Uterus (tissue), 3 donors: ENCODE measurements at regions not wholly inside any gene's neighbourhood (a gene's known extent, or its start where the extent isn't known, plus 50 kb on each side); places are given as distances from the start of the nearest gene placed in this dataset.
"Not testable (repeated sequence)": the region's sequence is repeated elsewhere in the genome, so short reads cannot be mapped to it uniquely, and the experiment has no call there.

ENCODE experiments used
- DNase-seq, 2 donors: peaks; one replicate each; pipeline ENCODE4 v3.0.0-alpha.2; 2019 to 2020
- H3K27ac ChIP-seq, 2 donors: fragments of 200-600 bp; sonication (generic); 1 replicate in 1 of 2; 2 replicates in 1 of 2; pipeline ENCODE4 v1.5.1; 2016 to 2018
- H3K27me3 ChIP-seq, 2 donors: fragments of 200-600 bp; sonication (generic); one replicate each; pipeline ENCODE4 v1.5.1; 2018 to 2019; ENCODE audit warnings: control low read depth in 1 of 2
- H3K36me3 ChIP-seq, 2 donors: fragments of 200-600 bp; sonication (generic); one replicate each; pipeline ENCODE4 v1.5.1; 2019; ENCODE audit warnings: control low read depth in 1 of 2
- H3K4me1 ChIP-seq, 2 donors: fragments of 200-600 bp; sonication (generic); one replicate each; pipeline ENCODE4 v1.5.1; 2018 to 2019; ENCODE audit warnings: control low read depth in 1 of 2
- H3K4me3 ChIP-seq, 2 donors: fragments of 200-600 bp; sonication (generic); 1 replicate in 1 of 2; 2 replicates in 1 of 2; pipeline ENCODE4 v1.5.1; 2018 to 2019; ENCODE audit warnings: mild to moderate bottlenecking in 1 of 2
- H3K9me3 ChIP-seq, 2 donors: fragments of 200-600 bp; sonication (generic); one replicate each; pipeline ENCODE4 v1.5.1; 2019; ENCODE audit warnings: control low read depth in 1 of 2
- CTCF ChIP-seq, 4 experiments: fragments of 200-600 bp in 2 of 4; fragments of 450-650 bp in 2 of 4; sonication (generic) in 2 of 4; IDR thresholded peaks; one replicate each; pipeline ENCODE4 v1.5.1; 2016 to 2019; ENCODE audit warnings: antibody characterized with exemption in 4 of 4, mild to moderate bottlenecking in 2 of 4, moderate library complexity in 1 of 4
- POLR2A ChIP-seq, 2 donors: fragments of 450-650 bp; IDR thresholded peaks; one replicate each; pipeline ENCODE4 v1.6.1; 2016; ENCODE audit warnings: antibody characterized with exemption in 2 of 2, mild to moderate bottlenecking in 1 of 2, moderate library complexity in 1 of 2
- intact Hi-C: fragments of 100-400 bp; cut with DNase I; formaldehyde crosslinking; loops from one replicate; pipeline ENCODE4 v1.15.1; 2023; ENCODE audit warnings: low total_unique reads
- donor health status: DM: yes; HTN: yes; CAD: no.

- TF ChIP-seq CTCF (IDR thresholded peaks at IDR 0.05) (no peak), POLR2A (IDR thresholded peaks at IDR 0.05) (no peak)
- H3K9me3 ChIP-seq = no peaks in the 10 kb centered on the region
Measured at GRCh38 chr12:38508246-38508645, 191.7 kb downstream of the ALG10B start.

GRCh38 chr12:38515912-38516311 is 199.3 kb downstream of the ALG10B start:
- H3K36me3 ChIP-seq = no peaks in the 10 kb centered on the region
- no peaks in the 10 kb centered on the region for H3K4me1 ChIP-seq
- no peak overlapping the region for H3K4me3 ChIP-seq
- no peaks in the 10 kb centered on the region for H3K27me3 ChIP-seq
- TF ChIP-seq CTCF (IDR thresholded peaks at IDR 0.05) = no peak
- TF ChIP-seq POLR2A (IDR thresholded peaks at IDR 0.05) = no peak
- H3K27ac ChIP-seq = no peak overlapping the region
- H3K9me3 ChIP-seq = no peaks in the 10 kb centered on the region
- intact Hi-C loops = no loop called here
- DNase-seq = no peak

More at GRCh38 chr12:38508246-38508645, 191.7 kb downstream of the ALG10B start:
- DNase-seq = no peak
- H3K27me3 ChIP-seq = no peaks in the 10 kb centered on the region
- H3K4me3 ChIP-seq = no peak overlapping the region
- no peaks in the 10 kb centered on the region for H3K36me3 ChIP-seq
- intact Hi-C loops = no loop called here
- no peaks in the 10 kb centered on the region for H3K4me1 ChIP-seq
- no peak overlapping the region for H3K27ac ChIP-seq

- Histone ChIP-seq H3K4me1 (no peaks in the 10 kb centered on the region), H3K27ac (no peak overlapping the region), H3K9me3 (no peaks in the 10 kb centered on the region), H3K36me3 (no peaks in the 10 kb centered on the region), H3K4me3 (no peak overlapping the region), H3K27me3 (no peaks in the 10 kb centered on the region)
- intact Hi-C loops = no loop called here
- DNase-seq = no peak
- TF ChIP-seq POLR2A (IDR thresholded peaks at IDR 0.05) = no peak
Measured at GRCh38 chr12:38516418-38516817, 199.8 kb downstream of the ALG10B start.

GRCh38 chr12:38523920-38524319 is 207.3 kb downstream of the ALG10B start:
- Histone ChIP-seq H3K27ac (no peak overlapping the region), H3K36me3 (no peaks in the 10 kb centered on the region), H3K4me1 (no peaks in the 10 kb centered on the region), H3K4me3 (no peak overlapping the region), H3K27me3 (no peaks in the 10 kb centered on the region), H3K9me3 (no peaks in the 10 kb centered on the region)
- TF ChIP-seq CTCF (IDR thresholded peaks at IDR 0.05) (no peak), POLR2A (IDR thresholded peaks at IDR 0.05) (no peak)
- intact Hi-C loops = no loop called here
- DNase-seq = no peak

GRCh38 chr12:38527631-38528030 is 211.1 kb downstream of the ALG10B start:
- no peaks in the 10 kb centered on the region for H3K36me3 ChIP-seq
- TF ChIP-seq POLR2A (IDR thresholded peaks at IDR 0.05) (no peak), CTCF (IDR thresholded peaks at IDR 0.05) (no peak)
- intact Hi-C loops = no loop called here
- H3K27me3 ChIP-seq = no peaks in the 10 kb centered on the region
- no peak overlapping the region for H3K27ac ChIP-seq
- no peak for DNase-seq
- no peaks in the 10 kb centered on the region for H3K9me3 ChIP-seq
- H3K4me3 ChIP-seq = no peak overlapping the region
- H3K4me1 ChIP-seq = no peaks in the 10 kb centered on the region

GRCh38 chr12:38528527-38528926 is 212.0 kb downstream of the ALG10B start:
- no peaks in the 10 kb centered on the region for H3K27me3 ChIP-seq
- H3K4me1 ChIP-seq = no peaks in the 10 kb centered on the region
- H3K27ac ChIP-seq = no peak overlapping the region
- H3K36me3 ChIP-seq = no peaks in the 10 kb centered on the region
- intact Hi-C loops = no loop called here
- H3K4me3 ChIP-seq = no peak overlapping the region
- H3K9me3 ChIP-seq = no peaks in the 10 kb centered on the region
- DNase-seq = no peak
- TF ChIP-seq POLR2A (IDR thresholded peaks at IDR 0.05) (no peak), CTCF (IDR thresholded peaks at IDR 0.05) (no peak)

GRCh38 chr12:38529281-38529680 is 212.7 kb downstream of the ALG10B start:
- intact Hi-C loops, H3K27ac ChIP-seq, H3K4me3 ChIP-seq, DNase-seq, H3K4me1 ChIP-seq, H3K27me3 ChIP-seq, H3K36me3 ChIP-seq, H3K9me3 ChIP-seq: not testable (repeated sequence)
